ENCODE measurements at regions not wholly inside any gene's neighbourhood (a gene's known extent, or its start where the extent isn't known, plus 50 kb on each side); places are given as distances from the start of the nearest gene placed in this dataset.

DNA sequence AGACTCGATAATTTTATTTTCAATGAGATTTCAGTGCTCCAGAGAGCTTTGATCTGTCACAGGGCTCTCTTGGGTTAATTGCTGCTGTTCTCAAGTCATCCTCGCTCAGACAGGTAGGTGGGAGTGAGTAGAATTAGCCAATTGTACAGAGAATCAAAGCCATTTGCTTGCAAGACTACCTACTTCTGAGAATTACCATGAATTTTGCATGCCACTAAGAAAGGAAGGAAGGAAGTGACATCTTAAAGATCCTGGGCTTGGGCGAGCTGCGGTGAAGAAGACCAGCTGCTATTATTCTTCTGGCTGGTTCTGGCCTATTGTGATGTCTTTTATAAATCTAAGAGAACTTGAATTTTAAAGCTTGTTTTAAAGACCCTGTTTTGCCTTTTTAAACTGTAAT lies 154.1 kb upstream of the LPP start:
- H3K4me1 Mint-ChIP-seq (ENCODE audit: low read depth), result peaks cover 90% of the 10 kb centered on the region
- intact Hi-C loops (cut with micrococcal nuclease), result loop anchor here (1.0 to 5.0 kb wide), 4 partner anchors 12 to 155 kb away; partner anchors contain the start of gene LPP
- peak overlapping the region; percentile 93 for H3K27ac Mint-ChIP-seq
- H3K9me3 Mint-ChIP-seq, result peaks cover 6% of the 10 kb centered on the region
- DNase-seq (ENCODE audit: low spot score), result peak; percentile 41
- no peaks in the 10 kb centered on the region for H3K27me3 Mint-ChIP-seq (ENCODE audit: insufficient read depth)
- peak overlapping the region; percentile 71 for H3K4me3 Mint-ChIP-seq
- peaks cover 18% of the 10 kb centered on the region for H3K36me3 Mint-ChIP-seq (ENCODE audit: low read depth)

GRCh38 chr3:188000361-188000861 lies 153.5 kb upstream of the LPP start:
- no peak for DNase-seq (ENCODE audit: low spot score)
- Mint-ChIP-seq H3K4me1 (ENCODE audit: low read depth) (peaks cover 84% of the 10 kb centered on the region), H3K27ac (peak overlapping the region; percentile 93), H3K27me3 (ENCODE audit: insufficient read depth) (no peaks in the 10 kb centered on the region), H3K4me3 (peak overlapping the region; percentile 71), H3K36me3 (ENCODE audit: low read depth) (peaks cover 18% of the 10 kb centered on the region), H3K9me3 (peaks cover 6% of the 10 kb centered on the region)
- intact Hi-C loops (cut with micrococcal nuclease), result loop anchor here (2.0 to 5.0 kb wide), 2 partner anchors 62 to 154 kb away; partner anchors contain the start of gene LPP

DNA sequence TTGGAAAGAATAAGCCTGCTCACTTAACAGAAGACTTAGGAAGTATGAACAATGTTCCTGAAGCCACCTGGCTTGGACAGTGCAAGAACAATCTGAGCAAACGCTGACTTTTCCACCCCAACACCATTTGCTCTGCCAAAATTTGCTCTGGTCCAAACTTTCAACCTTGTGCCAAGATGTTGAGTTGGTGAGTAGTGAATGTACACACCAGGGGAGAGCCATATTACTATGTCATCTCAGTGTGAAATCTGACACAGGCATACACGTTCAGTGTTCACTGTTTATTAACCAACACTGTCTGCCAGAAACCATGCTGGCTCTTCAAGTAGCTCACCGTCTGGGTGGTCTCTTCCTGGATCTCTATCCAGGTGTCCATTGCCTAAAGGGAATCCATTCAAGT lies 152.9 kb upstream of the LPP start:
- H3K4me3 Mint-ChIP-seq, result peak overlapping the region; percentile 37
- H3K9me3 Mint-ChIP-seq, result peaks cover 6% of the 10 kb centered on the region
- intact Hi-C loops (cut with micrococcal nuclease), result loop anchor here (2.0 to 5.0 kb wide), 2 partner anchors 61 to 154 kb away; partner anchors contain the start of gene LPP
- no peak for DNase-seq (ENCODE audit: low spot score)
- peak overlapping the region; percentile 76 for H3K27ac Mint-ChIP-seq
- peaks cover 15% of the 10 kb centered on the region for H3K36me3 Mint-ChIP-seq (ENCODE audit: low read depth)
- H3K27me3 Mint-ChIP-seq (ENCODE audit: insufficient read depth), result no peaks in the 10 kb centered on the region
- H3K4me1 Mint-ChIP-seq (ENCODE audit: low read depth), result peaks cover 82% of the 10 kb centered on the region

- Mint-ChIP-seq H3K9me3 (peaks cover 6% of the 10 kb centered on the region), H3K4me1 (ENCODE audit: low read depth) (peaks cover 82% of the 10 kb centered on the region), H3K36me3 (ENCODE audit: low read depth) (peaks cover 12% of the 10 kb centered on the region), H3K27ac (no peak overlapping the region), H3K4me3 (no peak overlapping the region), H3K27me3 (ENCODE audit: insufficient read depth) (no peaks in the 10 kb centered on the region)
- intact Hi-C loops (cut with micrococcal nuclease), result loop anchor here (2.0 to 5.0 kb wide), 2 partner anchors 60 to 153 kb away; partner anchors contain the start of gene LPP
- no peak for DNase-seq (ENCODE audit: low spot score)
Measured at GRCh38 chr3:188001926-188002325, 152.0 kb upstream of the LPP start.

GRCh38 chr3:188002626-188003138 lies 151.3 kb upstream of the LPP start:
- H3K4me1 Mint-ChIP-seq (ENCODE audit: low read depth), result peaks cover 79% of the 10 kb centered on the region
- H3K27ac Mint-ChIP-seq, result no peak overlapping the region
- no peak for DNase-seq (ENCODE audit: low spot score)
- peaks cover 6% of the 10 kb centered on the region for H3K9me3 Mint-ChIP-seq
- peaks cover 13% of the 10 kb centered on the region for H3K36me3 Mint-ChIP-seq (ENCODE audit: low read depth)
- intact Hi-C loops (cut with micrococcal nuclease), result loop anchor here (5.0 kb wide), 1 partner anchor 60 kb away; no protein-coding TSS in a partner anchor
- no peak overlapping the region for H3K4me3 Mint-ChIP-seq
- no peaks in the 10 kb centered on the region for H3K27me3 Mint-ChIP-seq (ENCODE audit: insufficient read depth)

- H3K4me1 Mint-ChIP-seq (ENCODE audit: low read depth), result peaks cover 78% of the 10 kb centered on the region
Measured at GRCh38 chr3:188003188-188004171, 150.5 kb upstream of the LPP start.

GRCh38 chr3:188006726-188007393 lies 147.1 kb upstream of the LPP start:
- peak overlapping the region; percentile 42 for H3K27ac Mint-ChIP-seq
- peaks cover 55% of the 10 kb centered on the region for H3K4me1 Mint-ChIP-seq (ENCODE audit: low read depth)
- intact Hi-C loops (cut with micrococcal nuclease), result no loop called here
- H3K4me3 Mint-ChIP-seq, result no peak overlapping the region
- DNase-seq (ENCODE audit: low spot score), result no peak
- peaks cover 2% of the 10 kb centered on the region for H3K27me3 Mint-ChIP-seq (ENCODE audit: insufficient read depth)
- H3K9me3 Mint-ChIP-seq, result peaks cover 8% of the 10 kb centered on the region
- H3K36me3 Mint-ChIP-seq (ENCODE audit: low read depth), result peaks cover 15% of the 10 kb centered on the region

More at GRCh38 chr3:188003188-188004171, 150.5 kb upstream of the LPP start:
- Mint-ChIP-seq H3K27ac (no peak overlapping the region), H3K27me3 (ENCODE audit: insufficient read depth) (no peaks in the 10 kb centered on the region), H3K4me3 (no peak overlapping the region), H3K9me3 (peaks cover 6% of the 10 kb centered on the region), H3K36me3 (ENCODE audit: low read depth) (peaks cover 17% of the 10 kb centered on the region)
- no peak for DNase-seq (ENCODE audit: low spot score)
- intact Hi-C loops (cut with micrococcal nuclease), result loop anchor here (5.0 kb wide), 1 partner anchor 59 kb away; no protein-coding TSS in a partner anchor

GRCh38 chr3:188007897-188008296 lies 146.1 kb upstream of the LPP start:
- intact Hi-C loops (cut with micrococcal nuclease), result no loop called here
- no peak for DNase-seq (ENCODE audit: low spot score)
- Mint-ChIP-seq H3K4me1 (ENCODE audit: low read depth) (peaks cover 45% of the 10 kb centered on the region), H3K9me3 (peaks cover 16% of the 10 kb centered on the region), H3K36me3 (ENCODE audit: low read depth) (peaks cover 14% of the 10 kb centered on the region), H3K27me3 (ENCODE audit: insufficient read depth) (peaks cover 2% of the 10 kb centered on the region), H3K4me3 (no peak overlapping the region), H3K27ac (no peak overlapping the region)

- Mint-ChIP-seq H3K9me3 (peaks cover 16% of the 10 kb centered on the region), H3K4me3 (no peak overlapping the region), H3K27me3 (ENCODE audit: insufficient read depth) (peaks cover 2% of the 10 kb centered on the region), H3K4me1 (ENCODE audit: low read depth) (peaks cover 37% of the 10 kb centered on the region), H3K27ac (no peak overlapping the region), H3K36me3 (ENCODE audit: low read depth) (peaks cover 11% of the 10 kb centered on the region)
- intact Hi-C loops (cut with micrococcal nuclease), result no loop called here
- no peak for DNase-seq (ENCODE audit: low spot score)
Measured at GRCh38 chr3:188008582-188009213, 145.3 kb upstream of the LPP start.

DNA sequence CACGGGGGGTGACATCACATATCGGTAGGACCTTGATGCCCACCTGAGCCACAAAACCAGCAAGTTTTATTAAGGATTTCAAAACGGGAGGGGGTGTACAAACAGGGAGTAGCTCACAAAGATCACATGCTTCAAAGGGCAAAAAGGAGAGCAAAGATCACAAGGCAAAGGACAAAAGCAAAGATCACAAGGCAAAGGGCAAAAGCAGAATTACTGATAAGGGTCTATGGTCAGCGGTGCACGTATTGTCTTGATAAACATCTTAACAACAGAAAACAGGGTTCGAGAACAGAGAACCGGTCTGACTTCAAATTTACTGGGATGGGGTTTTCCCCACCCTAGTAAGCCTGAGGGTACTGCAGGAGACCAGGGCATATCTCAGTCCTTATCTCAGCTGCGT lies 143.5 kb upstream of the LPP start:
- intact Hi-C loops (cut with micrococcal nuclease), result no loop called here
- H3K9me3 Mint-ChIP-seq, result peaks cover 16% of the 10 kb centered on the region
- peaks cover 17% of the 10 kb centered on the region for H3K36me3 Mint-ChIP-seq (ENCODE audit: low read depth)
- no peak overlapping the region for H3K4me3 Mint-ChIP-seq
- H3K4me1 Mint-ChIP-seq (ENCODE audit: low read depth), result peaks cover 35% of the 10 kb centered on the region
- DNase-seq (ENCODE audit: low spot score), result no peak
- H3K27me3 Mint-ChIP-seq (ENCODE audit: insufficient read depth), result peaks cover 12% of the 10 kb centered on the region
- H3K27ac Mint-ChIP-seq, result no peak overlapping the region

DNA sequence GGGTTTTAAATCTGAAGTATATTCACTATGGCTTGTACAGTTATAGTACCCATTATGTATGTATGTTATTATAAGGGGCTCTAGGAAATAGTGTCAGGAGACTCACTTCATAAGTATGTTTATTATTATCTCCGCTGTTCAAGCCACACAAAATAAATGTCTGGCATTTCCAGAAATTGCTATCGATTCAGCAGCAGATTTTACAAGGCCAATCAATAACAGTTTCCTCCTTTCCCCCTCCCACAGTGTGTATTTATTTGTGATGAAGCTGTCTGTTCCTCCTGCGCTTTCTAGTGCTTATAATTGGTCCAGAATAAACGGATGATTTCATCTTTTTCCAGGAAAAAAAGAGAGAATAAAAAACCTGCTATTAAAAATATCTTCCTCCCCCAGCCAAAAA lies 134.2 kb upstream of the LPP start:
- Mint-ChIP-seq H3K36me3 (ENCODE audit: low read depth) (peaks cover 4% of the 10 kb centered on the region), H3K27ac (no peak overlapping the region), H3K9me3 (peaks cover 25% of the 10 kb centered on the region), H3K4me3 (no peak overlapping the region), H3K4me1 (ENCODE audit: low read depth) (peaks cover 7% of the 10 kb centered on the region), H3K27me3 (ENCODE audit: insufficient read depth) (peaks cover 7% of the 10 kb centered on the region)
- DNase-seq (ENCODE audit: low spot score), result no peak
- intact Hi-C loops (cut with micrococcal nuclease), result no loop called here

GRCh38 chr3:188021041-188021440 lies 132.9 kb upstream of the LPP start:
- DNase-seq (ENCODE audit: low spot score), result no peak
- peaks cover 25% of the 10 kb centered on the region for H3K9me3 Mint-ChIP-seq
- intact Hi-C loops (cut with micrococcal nuclease), result no loop called here
- H3K4me3 Mint-ChIP-seq, result no peak overlapping the region
- no peak overlapping the region for H3K27ac Mint-ChIP-seq
- peaks cover 7% of the 10 kb centered on the region for H3K4me1 Mint-ChIP-seq (ENCODE audit: low read depth)
- H3K27me3 Mint-ChIP-seq (ENCODE audit: insufficient read depth), result peaks cover 8% of the 10 kb centered on the region
- H3K36me3 Mint-ChIP-seq (ENCODE audit: low read depth), result peaks cover 4% of the 10 kb centered on the region
